ENCODE measurements at regions not wholly inside any gene's neighbourhood (a gene's known extent, or its start where the extent isn't known, plus 50 kb on each side); places are given as distances from the start of the nearest gene placed in this dataset.

DNA sequence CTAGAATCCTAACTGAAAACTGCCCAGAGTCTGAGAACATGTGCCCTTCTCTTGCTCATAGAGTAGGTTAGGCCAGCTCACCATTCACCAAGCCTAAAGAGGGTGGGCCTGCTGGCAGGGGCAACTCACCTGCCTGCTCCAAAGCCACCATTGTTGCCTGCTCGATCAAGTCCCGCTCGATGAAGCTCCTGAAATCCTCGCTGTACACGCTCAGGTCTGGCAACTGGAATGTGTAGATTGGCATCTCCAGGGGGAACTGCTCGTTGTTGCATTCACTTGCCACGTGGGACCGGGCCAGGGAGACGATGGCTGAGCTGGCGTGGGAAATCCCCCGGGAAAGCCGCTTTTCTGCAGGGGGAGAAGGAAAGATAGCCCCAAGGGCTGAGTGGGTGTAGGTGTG, 232.2 kb downstream of the KLF13 start:
- intact Hi-C loops (cut with micrococcal nuclease): no loop called here
- Histone ChIP-seq H3F3A (ENCODE audit: low read length, unreplicated experiment) (no peaks in the 10 kb centered on the region), H3K79me2 (ENCODE audit: low read length) (no peaks in the 10 kb centered on the region), H4K20me1 (ENCODE audit: low read length) (no peaks in the 10 kb centered on the region), H2AFZ (ENCODE audit: low read length) (no peak overlapping the region), H3K9ac (ENCODE audit: low read length) (no peak overlapping the region), H3K4me1 (ENCODE audit: insufficient read depth, low read length) (peaks cover 4% of the 10 kb centered on the region; the same call in 1 of the 2 replicates), H3K9me3 (ENCODE audit: low read length) (no peaks in the 10 kb centered on the region), H3K27ac (ENCODE audit: low read length) (no peak overlapping the region), H3K9me2 (replicated peaks; ENCODE audit: low read length) (no peaks in the 10 kb centered on the region), H3K4me2 (ENCODE audit: low read length) (no peak overlapping the region), H3K4me3 (ENCODE audit: low read length) (no peak overlapping the region), H3K36me3 (ENCODE audit: low read depth, low read length) (no peaks in the 10 kb centered on the region), H3K27me3 (ENCODE audit: low read length) (peaks cover 13% of the 10 kb centered on the region; the same call in 1 of the 2 replicates)
- ChIA-PET CTCF (no interaction called here), POLR2A (ENCODE audit: unreplicated experiment) (no interaction called here)
- BruUV-seq (replicated peaks): no TSS peak
- no peak for DNase-seq
- TF ChIP-seq, protein P1, sequence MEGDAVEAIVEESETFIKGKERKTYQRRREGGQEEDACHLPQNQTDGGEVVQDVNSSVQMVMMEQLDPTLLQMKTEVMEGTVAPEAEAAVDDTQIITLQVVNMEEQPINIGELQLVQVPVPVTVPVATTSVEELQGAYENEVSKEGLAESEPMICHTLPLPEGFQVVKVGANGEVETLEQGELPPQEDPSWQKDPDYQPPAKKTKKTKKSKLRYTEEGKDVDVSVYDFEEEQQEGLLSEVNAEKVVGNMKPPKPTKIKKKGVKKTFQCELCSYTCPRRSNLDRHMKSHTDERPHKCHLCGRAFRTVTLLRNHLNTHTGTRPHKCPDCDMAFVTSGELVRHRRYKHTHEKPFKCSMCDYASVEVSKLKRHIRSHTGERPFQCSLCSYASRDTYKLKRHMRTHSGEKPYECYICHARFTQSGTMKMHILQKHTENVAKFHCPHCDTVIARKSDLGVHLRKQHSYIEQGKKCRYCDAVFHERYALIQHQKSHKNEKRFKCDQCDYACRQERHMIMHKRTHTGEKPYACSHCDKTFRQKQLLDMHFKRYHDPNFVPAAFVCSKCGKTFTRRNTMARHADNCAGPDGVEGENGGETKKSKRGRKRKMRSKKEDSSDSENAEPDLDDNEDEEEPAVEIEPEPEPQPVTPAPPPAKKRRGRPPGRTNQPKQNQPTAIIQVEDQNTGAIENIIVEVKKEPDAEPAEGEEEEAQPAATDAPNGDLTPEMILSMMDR (conservative IDR thresholded peaks at IDR 0.05; ENCODE audit: low read depth, low read length): no peak
- TF ChIP-seq EZH2 (IDR thresholded peaks at IDR 0.05; ENCODE audit: low read length, unreplicated experiment): no peak
- TF ChIP-seq EZH2phosphoT487 (IDR thresholded peaks at IDR 0.05; ENCODE audit: borderline replicate concordance, low read length): no peak
- ATAC-seq: no peak

DNA sequence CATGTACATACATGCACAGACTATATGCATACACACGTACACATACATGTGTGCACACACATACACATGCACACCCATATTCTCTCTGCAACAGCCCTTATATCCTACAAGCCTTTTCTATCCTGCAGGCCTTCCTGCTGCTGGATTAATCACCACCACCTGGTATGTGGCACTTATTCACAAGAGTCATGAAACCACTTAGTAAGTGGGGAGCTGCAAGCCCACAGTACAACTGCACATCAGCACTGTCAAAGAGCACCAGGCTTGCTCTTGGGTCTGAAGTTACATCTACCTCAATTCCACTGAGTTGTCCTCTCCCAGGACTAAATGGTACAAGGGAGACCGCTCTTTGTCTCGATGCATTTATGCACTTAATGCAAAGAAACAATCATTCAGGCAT, 233.2 kb downstream of the KLF13 start:
- Histone ChIP-seq H3K9me3 (ENCODE audit: low read length) (no peaks in the 10 kb centered on the region), H4K20me1 (ENCODE audit: low read length) (no peaks in the 10 kb centered on the region), H3K4me1 (ENCODE audit: insufficient read depth, low read length) (no peaks in the 10 kb centered on the region), H3K9ac (ENCODE audit: low read length) (no peak overlapping the region), H3K27me3 (ENCODE audit: low read length) (peaks cover 13% of the 10 kb centered on the region; the same call in 1 of the 2 replicates), H3K4me2 (ENCODE audit: low read length) (no peak overlapping the region), H3K36me3 (ENCODE audit: low read depth, low read length) (no peaks in the 10 kb centered on the region), H3K4me3 (ENCODE audit: low read length) (no peak overlapping the region), H3K27ac (ENCODE audit: low read length) (no peak overlapping the region), H3F3A (ENCODE audit: low read length, unreplicated experiment) (no peaks in the 10 kb centered on the region), H3K79me2 (ENCODE audit: low read length) (no peaks in the 10 kb centered on the region), H2AFZ (ENCODE audit: low read length) (no peak overlapping the region), H3K9me2 (replicated peaks; ENCODE audit: low read length) (no peaks in the 10 kb centered on the region)
- no TSS peak for BruUV-seq (replicated peaks)
- TF ChIP-seq, protein P1 (conservative IDR thresholded peaks at IDR 0.05; ENCODE audit: low read depth, low read length): no peak
- TF ChIP-seq EZH2 (IDR thresholded peaks at IDR 0.05; ENCODE audit: low read length, unreplicated experiment) (no peak), EZH2phosphoT487 (IDR thresholded peaks at IDR 0.05; ENCODE audit: borderline replicate concordance, low read length) (no peak)
- DNase-seq: no peak
- no peak for ATAC-seq
- ChIA-PET CTCF (no interaction called here), POLR2A (ENCODE audit: unreplicated experiment) (no interaction called here)
- intact Hi-C loops (cut with micrococcal nuclease): no loop called here

DNA sequence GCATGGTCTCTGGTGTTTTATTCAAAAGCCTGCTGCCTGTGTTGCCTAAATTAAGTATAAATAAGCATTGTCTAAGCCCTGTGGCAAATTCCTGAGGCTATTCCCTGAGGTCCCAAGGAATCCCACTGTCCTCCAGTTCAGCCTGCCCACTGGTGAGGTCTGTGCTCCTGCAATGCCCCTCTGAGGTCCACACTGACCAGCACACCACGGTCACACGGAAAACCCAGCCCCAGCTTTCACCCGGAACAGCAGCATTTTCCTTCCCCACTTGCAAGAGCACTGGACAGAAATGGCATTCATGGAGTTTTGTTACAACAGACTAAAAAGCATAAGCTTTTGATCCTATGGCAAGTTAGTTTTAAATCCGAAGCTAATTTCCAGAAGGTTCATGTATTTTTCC, 234.0 kb downstream of the KLF13 start:
- intact Hi-C loops (cut with micrococcal nuclease): no loop called here
- Histone ChIP-seq H3K4me2 (ENCODE audit: low read length) (no peak overlapping the region), H3K9ac (ENCODE audit: low read length) (no peak overlapping the region), H2AFZ (ENCODE audit: low read length) (no peak overlapping the region), H3K36me3 (ENCODE audit: low read depth, low read length) (no peaks in the 10 kb centered on the region), H3K27me3 (ENCODE audit: low read length) (peaks cover 13% of the 10 kb centered on the region; the same call in 1 of the 2 replicates), H3K9me3 (ENCODE audit: low read length) (no peaks in the 10 kb centered on the region), H4K20me1 (ENCODE audit: low read length) (no peaks in the 10 kb centered on the region), H3K79me2 (ENCODE audit: low read length) (no peaks in the 10 kb centered on the region), H3K27ac (ENCODE audit: low read length) (no peak overlapping the region), H3K4me1 (ENCODE audit: insufficient read depth, low read length) (no peaks in the 10 kb centered on the region), H3K9me2 (replicated peaks; ENCODE audit: low read length) (no peaks in the 10 kb centered on the region), H3F3A (ENCODE audit: low read length, unreplicated experiment) (no peaks in the 10 kb centered on the region), H3K4me3 (ENCODE audit: low read length) (no peak overlapping the region)
- ChIA-PET CTCF (no interaction called here), POLR2A (ENCODE audit: unreplicated experiment) (no interaction called here)
- BruUV-seq (replicated peaks): no TSS peak
- DNase-seq: no peak
- no peak for ATAC-seq
- TF ChIP-seq, protein P1 (conservative IDR thresholded peaks at IDR 0.05; ENCODE audit: low read depth, low read length): no peak
- no peak for TF ChIP-seq EZH2 (IDR thresholded peaks at IDR 0.05; ENCODE audit: low read length, unreplicated experiment)
- TF ChIP-seq EZH2phosphoT487 (IDR thresholded peaks at IDR 0.05; ENCODE audit: borderline replicate concordance, low read length): no peak

All from PC-3 (cell line).